Vagina (tissue), 2 donors: ENCODE measurements at regions not wholly inside any gene's neighbourhood (a gene's known extent, or its start where the extent isn't known, plus 50 kb on each side); places are given as distances from the start of the nearest gene placed in this dataset.

ENCODE experiments used
- POLR2A ChIP-seq, 2 donors: fragments of 450-650 bp; IDR thresholded peaks; one replicate each; pipeline ENCODE4 v1.6.1; 2017; ENCODE audit warnings: antibody characterized with exemption in 2 of 2, mild to moderate bottlenecking in 2 of 2, moderate library complexity in 2 of 2
- POLR2AphosphoS5 ChIP-seq, 2 donors: sonication (generic); formaldehyde crosslinking; IDR thresholded peaks; one replicate each; pipeline ENCODE4 v1.9.0; 2017; ENCODE audit warnings: antibody characterized with exemption in 2 of 2, mild to moderate bottlenecking in 2 of 2, low read depth in 1 of 2; ENCODE audit not compliant: insufficient read depth in 1 of 2
- TF ChIP-seq, protein P1 (sequence below), 3 experiments: fragments of 450-650 bp in 2 of 3; fragments of 200-600 bp in 1 of 3; sonication (generic) in 1 of 3; IDR thresholded peaks; one replicate each; pipeline ENCODE4 v1.5.1; 2017 to 2019; ENCODE audit warnings: antibody characterized with exemption in 3 of 3, mild to moderate bottlenecking in 2 of 3, moderate library complexity in 2 of 3

- TF ChIP-seq, protein P1, sequence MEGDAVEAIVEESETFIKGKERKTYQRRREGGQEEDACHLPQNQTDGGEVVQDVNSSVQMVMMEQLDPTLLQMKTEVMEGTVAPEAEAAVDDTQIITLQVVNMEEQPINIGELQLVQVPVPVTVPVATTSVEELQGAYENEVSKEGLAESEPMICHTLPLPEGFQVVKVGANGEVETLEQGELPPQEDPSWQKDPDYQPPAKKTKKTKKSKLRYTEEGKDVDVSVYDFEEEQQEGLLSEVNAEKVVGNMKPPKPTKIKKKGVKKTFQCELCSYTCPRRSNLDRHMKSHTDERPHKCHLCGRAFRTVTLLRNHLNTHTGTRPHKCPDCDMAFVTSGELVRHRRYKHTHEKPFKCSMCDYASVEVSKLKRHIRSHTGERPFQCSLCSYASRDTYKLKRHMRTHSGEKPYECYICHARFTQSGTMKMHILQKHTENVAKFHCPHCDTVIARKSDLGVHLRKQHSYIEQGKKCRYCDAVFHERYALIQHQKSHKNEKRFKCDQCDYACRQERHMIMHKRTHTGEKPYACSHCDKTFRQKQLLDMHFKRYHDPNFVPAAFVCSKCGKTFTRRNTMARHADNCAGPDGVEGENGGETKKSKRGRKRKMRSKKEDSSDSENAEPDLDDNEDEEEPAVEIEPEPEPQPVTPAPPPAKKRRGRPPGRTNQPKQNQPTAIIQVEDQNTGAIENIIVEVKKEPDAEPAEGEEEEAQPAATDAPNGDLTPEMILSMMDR (IDR thresholded peaks at IDR 0.05) = no peak
- TF ChIP-seq POLR2A (IDR thresholded peaks at IDR 0.05) = no peak
- no peak for TF ChIP-seq POLR2AphosphoS5 (IDR thresholded peaks at IDR 0.05; ENCODE audit: insufficient read depth in 1 of 2, low read depth in 1 of 2)
Measured at GRCh38 chrX:128309311-128309710, 257.1 kb upstream of the ACTRT1 start.
